ENCODE measurements at regions not wholly inside any gene's neighbourhood (a gene's known extent, or its start where the extent isn't known, plus 50 kb on each side); places are given as distances from the start of the nearest gene placed in this dataset.

GRCh38 chr4:111633663-111634266 is 511.5 kb upstream of the FAM241A start:
- no peak for DNase-seq

GRCh38 chr4:111635646-111636045 is 509.6 kb upstream of the FAM241A start:
- no peak for DNase-seq

GRCh38 chr4:111636961-111637585 is 508.2 kb upstream of the FAM241A start:
- no peak for DNase-seq

GRCh38 chr4:111639120-111639690 is 506.0 kb upstream of the FAM241A start:
- DNase-seq = no peak

- DNase-seq = no peak
These were observed 505.4 kb upstream of the FAM241A start for GRCh38 chr4:111639876-111640275.

GRCh38 chr4:111641813-111642579 is 503.3 kb upstream of the FAM241A start:
- peak; percentile 6 for DNase-seq

GRCh38 chr4:111648056-111648455 is 497.2 kb upstream of the FAM241A start:
- no peak for DNase-seq

GRCh38 chr4:111649308-111649707 is 495.9 kb upstream of the FAM241A start:
- no peak for DNase-seq

GRCh38 chr4:111650146-111650545 is 495.1 kb upstream of the FAM241A start:
- DNase-seq = no peak

- DNase-seq = no peak
These were observed 494.6 kb upstream of the FAM241A start for GRCh38 chr4:111650674-111651086.

- DNase-seq = no peak
These were observed 493.0 kb upstream of the FAM241A start for GRCh38 chr4:111652236-111652635.

GRCh38 chr4:111652986-111653385 is 492.3 kb upstream of the FAM241A start:
- DNase-seq = no peak

- DNase-seq = no peak
These were observed 482.8 kb upstream of the FAM241A start for GRCh38 chr4:111662496-111662895.

- no peak for DNase-seq
These were observed 480.8 kb upstream of the FAM241A start for GRCh38 chr4:111664308-111664945.

- no peak for DNase-seq
These were observed 478.4 kb upstream of the FAM241A start for GRCh38 chr4:111666826-111667360.

GRCh38 chr4:111671756-111672155 is 473.5 kb upstream of the FAM241A start:
- no peak for DNase-seq

- no peak for DNase-seq
These were observed 469.5 kb upstream of the FAM241A start for GRCh38 chr4:111675746-111676145.

- no peak for DNase-seq
These were observed 468.7 kb upstream of the FAM241A start for GRCh38 chr4:111676533-111676932.

GRCh38 chr4:111678479-111678878 is 466.8 kb upstream of the FAM241A start:
- no peak for DNase-seq

GRCh38 chr4:111678908-111679307 is 466.3 kb upstream of the FAM241A start:
- no peak for DNase-seq

- DNase-seq = no peak
These were observed 464.0 kb upstream of the FAM241A start for GRCh38 chr4:111681270-111681669.

- DNase-seq = no peak
These were observed 463.5 kb upstream of the FAM241A start for GRCh38 chr4:111681751-111682150.

- DNase-seq = no peak
These were observed 460.0 kb upstream of the FAM241A start for GRCh38 chr4:111685205-111685604.
